HCT116 (cell line): ENCODE measurements at regions not wholly inside any gene's neighbourhood (a gene's known extent, or its start where the extent isn't known, plus 50 kb on each side); places are given as distances from the start of the nearest gene placed in this dataset.

Experiments used
- ATAC-seq: fragments of 200-7000 bp; cut with Tn5 transposase; 2 replicates; pipeline ENCODE4 v1.9.1; 2020; ENCODE audit warnings: mild to moderate bottlenecking, moderate library complexity
- BruUV-seq: library from RNA; stranded (reverse); fragments of 400-500 nt; replicated peaks from 2 replicates; lab custom pipeline; 2021; lab: Mats Ljungman, UMichigan
- CTCF ChIA-PET: fragments of 300-600 bp; sonication (Branson Sonifier 250); formaldehyde crosslinking; loops from one replicate; lab custom pipeline; 2021; ENCODE audit warnings: antibody characterized with exemption; lab: Charles Lee
- POLR2A ChIA-PET: fragments of 300-600, 350-600 bp; sonication (Branson Sonifier 250); formaldehyde crosslinking; loops from one replicate; lab custom pipeline; 2021; ENCODE audit warnings: antibody characterized with exemption; lab: Charles Lee
- RAD21 ChIA-PET, 2 experiments: fragments of 300-600 bp; sonication (Branson Sonifier 250); formaldehyde crosslinking; loops; one replicate each; lab custom pipeline; 2023; ENCODE audit warnings: low total read pairs in 2 of 2; ENCODE audit not compliant: uncharacterized antibody in 2 of 2, unreplicated experiment in 2 of 2, low non-redundant PET in 1 of 2; lab: Charles Lee
- DNase-seq: peaks from one replicate; pipeline ENCODE4 v3.0.0-alpha.2; 2010; ENCODE audit warnings: low read depth, low spot score
- H2AFZ ChIP-seq: fragments of 200-600 bp; shearing (Covaris generic), sonication (generic); 2 replicates; pipeline ENCODE4 v1.6.1; 2017; ENCODE audit warnings: low read depth, mixed run types, mixed read lengths, antibody characterized with exemption, low read length; ENCODE audit not compliant: poor library complexity, severe bottlenecking
- H3K27ac ChIP-seq: 2 replicates; pipeline ENCODE4 v1.5.1; 2012; ENCODE audit warnings: low read depth, low read length
- H3K27me3 ChIP-seq: fragments of 200-600 bp; sonication (generic); 2 replicates; pipeline ENCODE4 v1.6.1; 2016; ENCODE audit warnings: mixed run types, low read length, mixed read lengths; ENCODE audit not compliant: insufficient read depth
- H3K36me3 ChIP-seq, 2 experiments: fragments of 200-500 bp in 1 of 2; fragments of 200-600 bp in 1 of 2; sonication (Bioruptor generic) in 1 of 2; sonication (generic) in 1 of 2; 2 replicates each; pipeline versions ENCODE4 v1.5.1 to v1.6.1; 2014 to 2016; ENCODE audit warnings: low read length in 2 of 2, inconsistent platforms in 1 of 2, mixed read lengths in 1 of 2, mixed run types in 1 of 2; ENCODE audit not compliant: insufficient read depth in 2 of 2, control insufficient read depth in 1 of 2
- H3K4me1 ChIP-seq, 2 experiments: fragments of 200-600 bp in 1 of 2; sonication (generic) in 1 of 2; 2 replicates each; pipeline versions ENCODE4 v1.5.1 to v1.6.1; 2012 to 2017; ENCODE audit warnings: low read length in 2 of 2, inconsistent platforms in 1 of 2, mild to moderate bottlenecking in 1 of 2, mixed read lengths in 1 of 2, mixed run types in 1 of 2, moderate library complexity in 1 of 2; ENCODE audit not compliant: insufficient read depth in 2 of 2, control insufficient read depth in 1 of 2
- H3K4me2 ChIP-seq: fragments of 200-600 bp; sonication (generic); 2 replicates; pipeline ENCODE4 v1.6.1; 2017; ENCODE audit warnings: mixed run types, low read length, mixed read lengths
- H3K4me3 ChIP-seq, 2 experiments: fragments of 200-600 bp in 1 of 2; sonication (generic) in 1 of 2; replicated peaks in 1 of 2; 2 replicates each; pipeline ENCODE4 v1.5.1; 2011 to 2016; ENCODE audit warnings: low read length in 2 of 2, control low read depth in 1 of 2, low read depth in 1 of 2, mild to moderate bottlenecking in 1 of 2, mixed read lengths in 1 of 2, mixed run types in 1 of 2
- H3K79me2 ChIP-seq: fragments of 200-600 bp; sonication (generic); 2 replicates; pipeline ENCODE4 v1.6.1; 2017; ENCODE audit warnings: mild to moderate bottlenecking, mixed run types, low read length, moderate library complexity, mixed read lengths; ENCODE audit not compliant: insufficient read depth
- H3K9ac ChIP-seq: fragments of 200-600 bp; sonication (generic); 2 replicates; pipeline ENCODE4 v1.6.1; 2016; ENCODE audit warnings: low read length, mixed read lengths
- H3K9me2 ChIP-seq: fragments of 200-600 bp; sonication (generic), shearing (Covaris generic); 2 replicates; pipeline ENCODE4 v1.6.1; 2017; ENCODE audit warnings: mixed run types, mild to moderate bottlenecking, moderate library complexity; ENCODE audit not compliant: insufficient read depth
- H3K9me3 ChIP-seq, 2 experiments: fragments of 200-500 bp in 1 of 2; fragments of 200-600 bp in 1 of 2; sonication (Bioruptor generic) in 1 of 2; sonication (generic) in 1 of 2; 2 replicates each; pipeline ENCODE4 v1.6.1; 2014 to 2017; ENCODE audit warnings: low read length in 2 of 2, mixed read lengths in 2 of 2, inconsistent platforms in 1 of 2, low read depth in 1 of 2, mild to moderate bottlenecking in 1 of 2, mixed run types in 1 of 2, moderate library complexity in 1 of 2; ENCODE audit not compliant: control insufficient read depth in 1 of 2, insufficient read depth in 1 of 2
- H4K20me1 ChIP-seq: fragments of 200-600 bp; sonication (generic), shearing (Covaris generic); 2 replicates; pipeline ENCODE4 v1.6.1; 2017; ENCODE audit warnings: mixed run types, mild to moderate bottlenecking, moderate library complexity; ENCODE audit not compliant: insufficient read depth
- CBX3 ChIP-seq: IDR thresholded peaks from 2 replicates; pipeline ENCODE4 v1.6.1; 2012; ENCODE audit warnings: low read depth
- ELF1 ChIP-seq: IDR thresholded peaks from 2 replicates; pipeline ENCODE4 v1.6.1; 2012; ENCODE audit warnings: low read depth, borderline replicate concordance
- REST ChIP-seq: IDR thresholded peaks from 2 replicates; pipeline ENCODE4 v1.6.1; 2012; ENCODE audit warnings: low read depth
- intact Hi-C: fragments of 100-400 bp; cut with micrococcal nuclease; formaldehyde crosslinking; loops from 2 replicates; pipeline ENCODE4 v1.10.0; 2022

GRCh38 chr10:56012101-56012500 lies 349.0 kb downstream of the ZWINT start:
- no peak overlapping the region for H3K4me3 ChIP-seq
- ChIA-PET CTCF (no interaction called here), POLR2A (no interaction called here), RAD21 (no interaction called here)
- intact Hi-C loops: no loop called here
- H3K79me2 ChIP-seq: no peaks in the 10 kb centered on the region
- no peak overlapping the region for H3K4me2 ChIP-seq
- H3K4me1 ChIP-seq: no peaks in the 10 kb centered on the region
- peaks cover 14 to 15% of the 10 kb centered on the region in 2 experiments; a peak in 2 of 4 replicates for H3K9me3 ChIP-seq
- no peak overlapping the region for H3K27ac ChIP-seq
- no TSS peak for BruUV-seq
- no peaks in the 10 kb centered on the region for H3K27me3 ChIP-seq
- DNase-seq: no peak
- H4K20me1 ChIP-seq: no peaks in the 10 kb centered on the region
- no peaks in the 10 kb centered on the region for H3K36me3 ChIP-seq
- TF ChIP-seq CBX3: no peak
- TF ChIP-seq ELF1: no peak
- H3K9me2 ChIP-seq: no peaks in the 10 kb centered on the region
- no peak overlapping the region for H3K9ac ChIP-seq
- no peak for ATAC-seq
- H2AFZ ChIP-seq: no peak overlapping the region

GRCh38 chr10:56003555-56003954 lies 357.5 kb downstream of the ZWINT start:
- Histone ChIP-seq H3K9me2 (no peaks in the 10 kb centered on the region), H3K4me2 (no peak overlapping the region), H3K9ac (no peak overlapping the region), H2AFZ (no peak overlapping the region), H3K36me3 (no peaks in the 10 kb centered on the region), H3K27ac (no peak overlapping the region), H3K4me1 (no peaks in the 10 kb centered on the region), H3K27me3 (no peaks in the 10 kb centered on the region), H3K79me2 (no peaks in the 10 kb centered on the region), H4K20me1 (no peaks in the 10 kb centered on the region), H3K4me3 (no peak overlapping the region), H3K9me3 (peaks cover 0 to 3% of the 10 kb centered on the region in 2 experiments; a peak in 2 of 4 replicates)
- CTCF ChIA-PET: no interaction called here
- RAD21 ChIA-PET: no interaction called here
- no peak for DNase-seq
- intact Hi-C loops: no loop called here
- BruUV-seq: no TSS peak
- ATAC-seq: no peak
- TF ChIP-seq REST: no peak
- TF ChIP-seq ELF1: no peak
- POLR2A ChIA-PET: no interaction called here
